ENCODE measurements at regions not wholly inside any gene's neighbourhood (a gene's known extent, or its start where the extent isn't known, plus 50 kb on each side); places are given as distances from the start of the nearest gene placed in this dataset.

DNA sequence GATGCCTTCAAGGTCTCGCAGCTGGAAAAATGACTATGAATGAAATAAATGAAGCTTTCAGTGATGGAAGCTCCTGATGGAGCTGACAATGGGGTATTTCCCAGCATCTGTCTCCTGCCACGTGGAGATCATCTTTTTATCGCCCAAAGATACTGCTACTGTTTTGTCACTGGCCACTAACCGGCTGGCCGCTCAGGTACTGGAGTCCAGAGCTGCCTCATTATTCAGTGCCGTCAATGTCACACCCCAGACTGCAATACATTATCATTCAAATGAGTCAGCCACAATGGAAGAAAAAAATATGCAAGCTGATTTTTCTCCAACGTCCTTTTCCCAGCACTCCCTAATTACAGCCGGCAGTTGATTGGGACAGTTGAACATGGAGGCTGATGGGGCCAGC is 280.4 kb downstream of the ZSWIM6 start:
- no peak for TF ChIP-seq POLR2AphosphoS5 (IDR thresholded peaks at IDR 0.05; ENCODE audit: low read depth, low read length)
- TF ChIP-seq TAF1 (IDR thresholded peaks at IDR 0.05; ENCODE audit: borderline replicate concordance, insufficient read depth, low read length): no peak
- TF ChIP-seq, protein P1, sequence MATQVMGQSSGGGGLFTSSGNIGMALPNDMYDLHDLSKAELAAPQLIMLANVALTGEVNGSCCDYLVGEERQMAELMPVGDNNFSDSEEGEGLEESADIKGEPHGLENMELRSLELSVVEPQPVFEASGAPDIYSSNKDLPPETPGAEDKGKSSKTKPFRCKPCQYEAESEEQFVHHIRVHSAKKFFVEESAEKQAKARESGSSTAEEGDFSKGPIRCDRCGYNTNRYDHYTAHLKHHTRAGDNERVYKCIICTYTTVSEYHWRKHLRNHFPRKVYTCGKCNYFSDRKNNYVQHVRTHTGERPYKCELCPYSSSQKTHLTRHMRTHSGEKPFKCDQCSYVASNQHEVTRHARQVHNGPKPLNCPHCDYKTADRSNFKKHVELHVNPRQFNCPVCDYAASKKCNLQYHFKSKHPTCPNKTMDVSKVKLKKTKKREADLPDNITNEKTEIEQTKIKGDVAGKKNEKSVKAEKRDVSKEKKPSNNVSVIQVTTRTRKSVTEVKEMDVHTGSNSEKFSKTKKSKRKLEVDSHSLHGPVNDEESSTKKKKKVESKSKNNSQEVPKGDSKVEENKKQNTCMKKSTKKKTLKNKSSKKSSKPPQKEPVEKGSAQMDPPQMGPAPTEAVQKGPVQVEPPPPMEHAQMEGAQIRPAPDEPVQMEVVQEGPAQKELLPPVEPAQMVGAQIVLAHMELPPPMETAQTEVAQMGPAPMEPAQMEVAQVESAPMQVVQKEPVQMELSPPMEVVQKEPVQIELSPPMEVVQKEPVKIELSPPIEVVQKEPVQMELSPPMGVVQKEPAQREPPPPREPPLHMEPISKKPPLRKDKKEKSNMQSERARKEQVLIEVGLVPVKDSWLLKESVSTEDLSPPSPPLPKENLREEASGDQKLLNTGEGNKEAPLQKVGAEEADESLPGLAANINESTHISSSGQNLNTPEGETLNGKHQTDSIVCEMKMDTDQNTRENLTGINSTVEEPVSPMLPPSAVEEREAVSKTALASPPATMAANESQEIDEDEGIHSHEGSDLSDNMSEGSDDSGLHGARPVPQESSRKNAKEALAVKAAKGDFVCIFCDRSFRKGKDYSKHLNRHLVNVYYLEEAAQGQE (IDR thresholded peaks at IDR 0.05; ENCODE audit: insufficient read depth in 1 of 2, low read depth in 2 of 2, low read length in 2 of 2): no peak

Data from PFSK-1 (cell line).